ENCODE measurements at regions not wholly inside any gene's neighbourhood (a gene's known extent, or its start where the extent isn't known, plus 50 kb on each side); places are given as distances from the start of the nearest gene placed in this dataset.

- Mint-ChIP-seq H3K27ac (no peak overlapping the region), H3K4me3 (no peak overlapping the region), H3K4me1 (no peaks in the 10 kb centered on the region), H3K9me3 (ENCODE audit: insufficient read depth) (peaks cover 3% of the 10 kb centered on the region), H3K27me3 (peaks cover 20% of the 10 kb centered on the region)
- no peak overlapping the region for H3K27ac ChIP-seq (ENCODE audit: low read length in 2 of 2)
- ATAC-seq (ENCODE audit: low read depth) (no peak), DNase-seq (no peak)
- no peak overlapping the region for H3K4me3 ChIP-seq (ENCODE audit: control extremely low read depth in 1 of 5, extremely low read depth in 1 of 5, insufficient read depth in 1 of 5, low read depth in 2 of 5, low read length in 4 of 5)
- no peaks in the 10 kb centered on the region for H4K20me1 ChIP-seq (ENCODE audit: control insufficient read depth, insufficient read depth, low read length, poor library complexity, severe bottlenecking)
- no peaks in the 10 kb centered on the region for H3K36me3 ChIP-seq (replicated peaks in 1 of 2; ENCODE audit: control extremely low read depth in 1 of 2, control insufficient read depth in 1 of 2, extremely low read depth in 1 of 2, insufficient read depth in 2 of 2, low read length in 1 of 2)
- TF ChIP-seq CTCF (IDR thresholded peaks at IDR 0.05) (no peak), EZH2 (IDR thresholded peaks at IDR 0.05; ENCODE audit: borderline replicate concordance, insufficient read depth, low read depth, low read length, poor library complexity, severe bottlenecking) (no peak)
- H2AFZ ChIP-seq (ENCODE audit: insufficient read depth, low read depth, low read length, poor library complexity, severe bottlenecking), result no peak overlapping the region
- ChIA-PET POLR2A (no interaction called here), CTCF (no interaction called here)
- intact Hi-C loops (cut with micrococcal nuclease), result no loop called here
- WGBS (ENCODE audit: insufficient coverage), result no CpG with 5 or more reads among the region's 1 CpG
- H3K4me2 ChIP-seq (replicated peaks; ENCODE audit: low read depth, low read length, poor library complexity, severe bottlenecking), result no peak overlapping the region
- H3K79me2 ChIP-seq (ENCODE audit: control insufficient read depth, insufficient read depth, low read length), result no peaks in the 10 kb centered on the region
- no peaks in the 10 kb centered on the region for H3K4me1 ChIP-seq (ENCODE audit: control insufficient read depth in 2 of 2, insufficient read depth in 2 of 2, low read length in 2 of 2)
- no peak overlapping the region for H3K9ac ChIP-seq (ENCODE audit: low read length)
- peaks cover 0 to 6% (median 5%) of the 10 kb centered on the region in 4 experiments for H3K27me3 ChIP-seq (replicated peaks in 1 of 4; ENCODE audit: control extremely low read depth in 1 of 4, control insufficient read depth in 3 of 4, insufficient read depth in 4 of 4, low read length in 3 of 4)
- H3K9me3 ChIP-seq (ENCODE audit: control extremely low read depth in 1 of 3, control insufficient read depth in 2 of 3, insufficient read depth in 1 of 3, low read length in 2 of 3), result peaks cover 0 to 1% (median 0%) of the 10 kb centered on the region in 3 donors
These were observed 134.4 kb upstream of the LMO4 start for GRCh38 chr1:87194271-87194774.

- Mint-ChIP-seq H3K9me3 (ENCODE audit: insufficient read depth) (peaks cover 3% of the 10 kb centered on the region), H3K27me3 (peaks cover 23% of the 10 kb centered on the region), H3K4me3 (no peak overlapping the region), H3K4me1 (no peaks in the 10 kb centered on the region), H3K27ac (no peak overlapping the region)
- H3K27ac ChIP-seq (ENCODE audit: low read length in 2 of 2), result no peak overlapping the region
- no peaks in the 10 kb centered on the region for H3K4me1 ChIP-seq (ENCODE audit: control insufficient read depth in 2 of 2, insufficient read depth in 2 of 2, low read length in 2 of 2)
- no peak overlapping the region for H2AFZ ChIP-seq (ENCODE audit: insufficient read depth, low read depth, low read length, poor library complexity, severe bottlenecking)
- peaks cover 0 to 1% (median 0%) of the 10 kb centered on the region in 3 donors for H3K9me3 ChIP-seq (ENCODE audit: control extremely low read depth in 1 of 3, control insufficient read depth in 2 of 3, insufficient read depth in 1 of 3, low read length in 2 of 3)
- H3K4me2 ChIP-seq (replicated peaks; ENCODE audit: low read depth, low read length, poor library complexity, severe bottlenecking), result no peak overlapping the region
- CTCF ChIA-PET, result no interaction called here
- no peak for TF ChIP-seq CTCF (IDR thresholded peaks at IDR 0.05)
- no peak for TF ChIP-seq EZH2 (IDR thresholded peaks at IDR 0.05; ENCODE audit: borderline replicate concordance, insufficient read depth, low read depth, low read length, poor library complexity, severe bottlenecking)
- H3K79me2 ChIP-seq (ENCODE audit: control insufficient read depth, insufficient read depth, low read length), result no peaks in the 10 kb centered on the region
- H3K4me3 ChIP-seq (ENCODE audit: control extremely low read depth in 1 of 5, extremely low read depth in 1 of 5, insufficient read depth in 1 of 5, low read depth in 2 of 5, low read length in 4 of 5), result no peak overlapping the region
- no peak for DNase-seq
- H3K9ac ChIP-seq (ENCODE audit: low read length), result no peak overlapping the region
- POLR2A ChIA-PET, result no interaction called here
- no peaks in the 10 kb centered on the region for H4K20me1 ChIP-seq (ENCODE audit: control insufficient read depth, insufficient read depth, low read length, poor library complexity, severe bottlenecking)
- no peaks in the 10 kb centered on the region for H3K36me3 ChIP-seq (replicated peaks in 1 of 2; ENCODE audit: control extremely low read depth in 1 of 2, control insufficient read depth in 1 of 2, extremely low read depth in 1 of 2, insufficient read depth in 2 of 2, low read length in 1 of 2)
- ATAC-seq (ENCODE audit: low read depth), result no peak
- H3K27me3 ChIP-seq (replicated peaks in 1 of 4; ENCODE audit: control extremely low read depth in 1 of 4, control insufficient read depth in 3 of 4, insufficient read depth in 4 of 4, low read length in 3 of 4), result peaks cover 0 to 10% (median 5%) of the 10 kb centered on the region in 4 experiments
- intact Hi-C loops (cut with micrococcal nuclease), result no loop called here
These were observed 133.8 kb upstream of the LMO4 start for GRCh38 chr1:87194856-87195255.
